Esophagus muscularis mucosa (tissue), 4 donors: ENCODE measurements at regions not wholly inside any gene's neighbourhood (a gene's known extent, or its start where the extent isn't known, plus 50 kb on each side); places are given as distances from the start of the nearest gene placed in this dataset.

Experiments
- EP300 ChIP-seq: sonication (generic); formaldehyde crosslinking; IDR thresholded peaks from one replicate; pipeline ENCODE4 v1.6.1; 2017; ENCODE audit warnings: antibody characterized with exemption
- POLR2A ChIP-seq: fragments of 450-650 bp; IDR thresholded peaks from one replicate; pipeline ENCODE4 v1.6.1; 2017; ENCODE audit warnings: antibody characterized with exemption, moderate library complexity, mild to moderate bottlenecking, low read depth
- TF ChIP-seq, protein P1 (sequence below), 3 experiments: fragments of 200-600 bp in 2 of 3; fragments of 450-650 bp in 1 of 3; sonication (generic) in 2 of 3; IDR thresholded peaks; one replicate each; pipeline ENCODE4 v1.5.1; 2017 to 2019; ENCODE audit warnings: antibody characterized with exemption in 3 of 3, mild to moderate bottlenecking in 2 of 3, moderate library complexity in 1 of 3

DNA sequence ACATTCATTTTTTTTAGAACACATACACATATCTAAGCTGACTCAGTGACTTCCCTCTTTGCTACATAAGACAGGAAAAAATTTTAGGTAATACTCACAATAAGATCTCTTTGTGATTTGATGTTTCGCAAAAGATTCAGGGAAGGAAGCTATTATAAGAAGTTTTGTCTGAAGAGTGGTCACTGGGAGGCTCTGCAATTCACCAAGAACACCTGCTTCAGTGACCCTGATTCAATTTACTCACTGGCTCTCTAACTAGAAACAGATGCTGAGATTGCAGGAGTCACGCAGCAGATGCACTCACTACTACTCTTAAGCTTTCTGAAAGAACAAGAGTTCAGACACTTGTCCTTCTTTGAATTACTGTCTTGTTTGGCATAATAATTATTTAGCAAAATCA is 193.6 kb upstream of the DDI1 start:
- no peak for TF ChIP-seq EP300
- TF ChIP-seq POLR2A, result no peak
- TF ChIP-seq, protein P1, sequence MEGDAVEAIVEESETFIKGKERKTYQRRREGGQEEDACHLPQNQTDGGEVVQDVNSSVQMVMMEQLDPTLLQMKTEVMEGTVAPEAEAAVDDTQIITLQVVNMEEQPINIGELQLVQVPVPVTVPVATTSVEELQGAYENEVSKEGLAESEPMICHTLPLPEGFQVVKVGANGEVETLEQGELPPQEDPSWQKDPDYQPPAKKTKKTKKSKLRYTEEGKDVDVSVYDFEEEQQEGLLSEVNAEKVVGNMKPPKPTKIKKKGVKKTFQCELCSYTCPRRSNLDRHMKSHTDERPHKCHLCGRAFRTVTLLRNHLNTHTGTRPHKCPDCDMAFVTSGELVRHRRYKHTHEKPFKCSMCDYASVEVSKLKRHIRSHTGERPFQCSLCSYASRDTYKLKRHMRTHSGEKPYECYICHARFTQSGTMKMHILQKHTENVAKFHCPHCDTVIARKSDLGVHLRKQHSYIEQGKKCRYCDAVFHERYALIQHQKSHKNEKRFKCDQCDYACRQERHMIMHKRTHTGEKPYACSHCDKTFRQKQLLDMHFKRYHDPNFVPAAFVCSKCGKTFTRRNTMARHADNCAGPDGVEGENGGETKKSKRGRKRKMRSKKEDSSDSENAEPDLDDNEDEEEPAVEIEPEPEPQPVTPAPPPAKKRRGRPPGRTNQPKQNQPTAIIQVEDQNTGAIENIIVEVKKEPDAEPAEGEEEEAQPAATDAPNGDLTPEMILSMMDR (IDR thresholded peaks at IDR 0.05), result no peak
